ENCODE measurements at regions not wholly inside any gene's neighbourhood (a gene's known extent, or its start where the extent isn't known, plus 50 kb on each side); places are given as distances from the start of the nearest gene placed in this dataset.

DNA sequence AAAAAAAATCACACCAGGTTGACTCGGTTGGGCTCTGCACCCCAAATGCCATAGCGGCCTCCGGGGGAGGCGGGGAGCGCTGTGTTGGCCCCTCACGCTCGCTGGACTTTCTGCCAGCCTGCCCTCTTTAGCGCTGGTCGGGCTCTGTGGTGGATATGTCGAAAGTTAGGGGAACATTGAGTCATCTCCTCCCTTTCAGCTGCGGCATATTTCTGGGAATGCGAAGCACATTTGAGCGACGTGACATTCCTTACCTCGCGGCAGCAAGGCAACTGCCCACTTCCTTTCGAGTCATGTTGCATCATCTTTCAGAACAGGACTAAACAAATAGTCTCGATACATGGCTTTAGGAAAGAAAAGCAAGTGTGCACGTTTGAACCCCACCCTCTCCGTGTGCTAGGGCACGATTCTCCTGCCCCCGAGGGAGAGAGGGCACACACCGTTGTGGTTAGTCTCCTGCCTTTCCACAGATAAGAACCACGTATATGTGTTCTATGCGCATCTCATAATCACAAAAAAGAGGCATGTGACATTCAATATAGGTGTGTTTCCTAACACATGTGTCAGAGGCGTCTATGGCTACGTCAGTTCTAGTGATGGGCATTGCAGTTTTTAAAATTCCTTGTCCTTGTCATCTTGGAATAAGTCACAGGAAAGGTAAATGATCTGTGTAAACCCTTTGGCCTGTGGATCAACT lies 105.9 kb upstream of the SLC45A1 start (continued):
- TF ChIP-seq, protein P1, sequence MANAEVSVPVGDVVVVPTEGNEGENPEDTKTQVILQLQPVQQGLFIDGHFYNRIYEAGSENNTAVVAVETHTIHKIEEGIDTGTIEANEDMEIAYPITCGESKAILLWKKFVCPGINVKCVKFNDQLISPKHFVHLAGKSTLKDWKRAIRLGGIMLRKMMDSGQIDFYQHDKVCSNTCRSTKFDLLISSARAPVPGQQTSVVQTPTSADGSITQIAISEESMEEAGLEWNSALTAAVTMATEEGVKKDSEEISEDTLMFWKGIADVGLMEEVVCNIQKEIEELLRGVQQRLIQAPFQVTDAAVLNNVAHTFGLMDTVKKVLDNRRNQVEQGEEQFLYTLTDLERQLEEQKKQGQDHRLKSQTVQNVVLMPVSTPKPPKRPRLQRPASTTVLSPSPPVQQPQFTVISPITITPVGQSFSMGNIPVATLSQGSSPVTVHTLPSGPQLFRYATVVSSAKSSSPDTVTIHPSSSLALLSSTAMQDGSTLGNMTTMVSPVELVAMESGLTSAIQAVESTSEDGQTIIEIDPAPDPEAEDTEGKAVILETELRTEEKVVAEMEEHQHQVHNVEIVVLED (CRISPR knock-in tag; IDR thresholded peaks at IDR 0.05; ENCODE audit: borderline replicate concordance): peak; percentile 69; the same call in 1 of the 2 replicates
- TF ChIP-seq KDM1A (CRISPR knock-in tag; IDR thresholded peaks at IDR 0.05): peak; percentile 90
- peak; percentile 41; the same call in 1 of the 2 replicates for TF ChIP-seq ZNF460 (CRISPR knock-in tag; IDR thresholded peaks at IDR 0.05; ENCODE audit: borderline replicate concordance)
- TF ChIP-seq, protein P2, sequence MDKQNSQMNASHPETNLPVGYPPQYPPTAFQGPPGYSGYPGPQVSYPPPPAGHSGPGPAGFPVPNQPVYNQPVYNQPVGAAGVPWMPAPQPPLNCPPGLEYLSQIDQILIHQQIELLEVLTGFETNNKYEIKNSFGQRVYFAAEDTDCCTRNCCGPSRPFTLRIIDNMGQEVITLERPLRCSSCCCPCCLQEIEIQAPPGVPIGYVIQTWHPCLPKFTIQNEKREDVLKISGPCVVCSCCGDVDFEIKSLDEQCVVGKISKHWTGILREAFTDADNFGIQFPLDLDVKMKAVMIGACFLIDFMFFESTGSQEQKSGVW (CRISPR knock-in tag; IDR thresholded peaks at IDR 0.05; ENCODE audit: borderline replicate concordance): no peak
- TF ChIP-seq, protein P3, sequence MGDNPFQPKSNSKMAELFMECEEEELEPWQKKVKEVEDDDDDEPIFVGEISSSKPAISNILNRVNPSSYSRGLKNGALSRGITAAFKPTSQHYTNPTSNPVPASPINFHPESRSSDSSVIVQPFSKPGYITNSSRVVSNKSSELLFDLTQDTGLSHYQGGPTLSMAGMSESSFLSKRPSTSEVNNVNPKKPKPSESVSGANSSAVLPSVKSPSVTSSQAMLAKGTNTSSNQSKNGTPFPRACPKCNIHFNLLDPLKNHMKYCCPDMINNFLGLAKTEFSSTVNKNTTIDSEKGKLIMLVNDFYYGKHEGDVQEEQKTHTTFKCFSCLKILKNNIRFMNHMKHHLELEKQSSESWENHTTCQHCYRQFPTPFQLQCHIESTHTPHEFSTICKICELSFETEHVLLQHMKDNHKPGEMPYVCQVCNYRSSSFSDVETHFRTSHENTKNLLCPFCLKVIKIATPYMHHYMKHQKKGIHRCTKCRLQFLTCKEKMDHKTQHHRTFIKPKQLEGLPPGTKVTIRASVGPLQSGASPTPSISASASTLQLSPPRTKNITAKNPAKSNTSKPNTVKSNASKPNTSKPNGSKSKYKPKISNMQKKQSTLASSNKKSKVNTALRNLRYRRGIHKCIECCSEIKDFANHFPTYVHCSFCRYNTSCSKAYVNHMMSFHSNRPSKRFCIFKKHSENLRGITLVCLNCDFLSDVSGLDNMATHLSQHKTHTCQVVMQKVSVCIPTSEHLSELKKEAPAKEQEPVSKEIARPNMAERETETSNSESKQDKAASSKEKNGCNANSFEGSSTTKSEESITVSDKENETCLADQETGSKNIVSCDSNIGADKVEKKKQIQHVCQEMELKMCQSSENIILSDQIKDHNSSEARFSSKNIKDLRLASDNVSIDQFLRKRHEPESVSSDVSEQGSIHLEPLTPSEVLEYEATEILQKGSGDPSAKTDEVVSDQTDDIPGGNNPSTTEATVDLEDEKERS (CRISPR knock-in tag; IDR thresholded peaks at IDR 0.05): peak; percentile 97
- TF ChIP-seq DNMT1 (CRISPR knock-in tag; IDR thresholded peaks at IDR 0.05): no peak
- TF ChIP-seq KAT7 (CRISPR knock-in tag; IDR thresholded peaks at IDR 0.05; ENCODE audit: borderline replicate concordance): peak; percentile 59; the same call in 1 of the 2 replicates
- peak; percentile 59 to 71 for TF ChIP-seq POLR2A (IDR thresholded peaks at IDR 0.05; ENCODE audit: insufficient read depth in 1 of 2, low read depth in 2 of 2, low read length in 2 of 2)
- TF ChIP-seq AGO1 (IDR thresholded peaks at IDR 0.05; ENCODE audit: low read depth, low read length, poor library complexity, severe bottlenecking): no peak
- TF ChIP-seq, protein P4, sequence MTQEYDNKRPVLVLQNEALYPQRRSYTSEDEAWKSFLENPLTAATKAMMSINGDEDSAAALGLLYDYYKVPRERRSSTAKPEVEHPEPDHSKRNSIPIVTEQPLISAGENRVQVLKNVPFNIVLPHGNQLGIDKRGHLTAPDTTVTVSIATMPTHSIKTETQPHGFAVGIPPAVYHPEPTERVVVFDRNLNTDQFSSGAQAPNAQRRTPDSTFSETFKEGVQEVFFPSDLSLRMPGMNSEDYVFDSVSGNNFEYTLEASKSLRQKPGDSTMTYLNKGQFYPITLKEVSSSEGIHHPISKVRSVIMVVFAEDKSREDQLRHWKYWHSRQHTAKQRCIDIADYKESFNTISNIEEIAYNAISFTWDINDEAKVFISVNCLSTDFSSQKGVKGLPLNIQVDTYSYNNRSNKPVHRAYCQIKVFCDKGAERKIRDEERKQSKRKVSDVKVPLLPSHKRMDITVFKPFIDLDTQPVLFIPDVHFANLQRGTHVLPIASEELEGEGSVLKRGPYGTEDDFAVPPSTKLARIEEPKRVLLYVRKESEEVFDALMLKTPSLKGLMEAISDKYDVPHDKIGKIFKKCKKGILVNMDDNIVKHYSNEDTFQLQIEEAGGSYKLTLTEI (CRISPR knock-in tag; conservative IDR thresholded peaks at IDR 0.05): no peak
- peak; percentile 98 for TF ChIP-seq SOX5 (CRISPR knock-in tag; IDR thresholded peaks at IDR 0.05; ENCODE audit: borderline replicate concordance)
- peak; percentile 77; the same call in 1 of the 2 replicates for TF ChIP-seq SIX1 (CRISPR knock-in tag; IDR thresholded peaks at IDR 0.05; ENCODE audit: borderline replicate concordance)
- no peak; the same call in 1 of the 2 replicates for TF ChIP-seq BCL3 (CRISPR knock-in tag; IDR thresholded peaks at IDR 0.05)
- no peak; the same call in 1 of the 2 replicates for TF ChIP-seq ZNF512B (CRISPR knock-in tag; IDR thresholded peaks at IDR 0.05; ENCODE audit: borderline replicate concordance)
- no peak for TF ChIP-seq IRF1 (CRISPR knock-in tag; IDR thresholded peaks at IDR 0.05; ENCODE audit: low read depth)
